ENCODE measurements at regions not wholly inside any gene's neighbourhood (a gene's known extent, or its start where the extent isn't known, plus 50 kb on each side); places are given as distances from the start of the nearest gene placed in this dataset.

DNA sequence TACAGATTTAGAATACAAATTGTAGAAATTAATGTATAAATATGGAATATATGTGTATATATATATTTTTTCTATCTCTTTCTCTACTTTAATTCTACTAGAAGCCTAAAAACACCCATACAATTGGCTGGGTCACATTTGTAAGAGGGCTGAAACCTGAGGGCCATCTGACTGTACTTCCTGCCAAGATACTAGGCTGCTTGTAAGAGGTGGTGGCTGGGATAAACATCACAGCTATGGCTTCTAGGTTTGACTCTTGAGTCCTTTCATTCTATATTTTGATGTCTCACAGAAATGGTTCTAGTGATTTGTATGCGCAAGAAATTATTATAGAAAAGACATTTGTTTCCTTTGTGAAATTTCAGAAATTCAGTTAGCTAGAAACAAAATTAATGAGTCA lies 1155.2 kb upstream of the B3GALT2 start:
- TF ChIP-seq CTCF (IDR thresholded peaks at IDR 0.05) = no peak
- TF ChIP-seq EZH2phosphoT487 (IDR thresholded peaks at IDR 0.05) = no peak
- no peak for TF ChIP-seq EZH2 (IDR thresholded peaks at IDR 0.05)

Data from neural progenitor cell (in vitro differentiated cells).